GM13976 (cell line): ENCODE measurements at regions not wholly inside any gene's neighbourhood (a gene's known extent, or its start where the extent isn't known, plus 50 kb on each side); places are given as distances from the start of the nearest gene placed in this dataset.

ENCODE experiments used
- DNase-seq: peaks from one replicate; pipeline ENCODE4 v3.0.0; 2012; ENCODE audit warnings: low spot score
- in situ Hi-C: fragments of 300-500 bp; cut with MboI; formaldehyde crosslinking; loops from one replicate; pipeline ENCODE4 v1.12.0; 2022; ENCODE audit warnings: low sequenced_read_pairs, mixed read lengths, inconsistent platforms; ENCODE audit not compliant: unreplicated experiment
- TF ChIP-seq, protein P1 (sequence below): IDR thresholded peaks from 2 replicates; pipeline ENCODE4 v1.5.1; 2012; ENCODE audit warnings: borderline replicate concordance, mild to moderate bottlenecking; ENCODE audit not compliant: insufficient read depth; ENCODE audit errors: extremely low read depth, missing control alignments, control extremely low read depth

DNA sequence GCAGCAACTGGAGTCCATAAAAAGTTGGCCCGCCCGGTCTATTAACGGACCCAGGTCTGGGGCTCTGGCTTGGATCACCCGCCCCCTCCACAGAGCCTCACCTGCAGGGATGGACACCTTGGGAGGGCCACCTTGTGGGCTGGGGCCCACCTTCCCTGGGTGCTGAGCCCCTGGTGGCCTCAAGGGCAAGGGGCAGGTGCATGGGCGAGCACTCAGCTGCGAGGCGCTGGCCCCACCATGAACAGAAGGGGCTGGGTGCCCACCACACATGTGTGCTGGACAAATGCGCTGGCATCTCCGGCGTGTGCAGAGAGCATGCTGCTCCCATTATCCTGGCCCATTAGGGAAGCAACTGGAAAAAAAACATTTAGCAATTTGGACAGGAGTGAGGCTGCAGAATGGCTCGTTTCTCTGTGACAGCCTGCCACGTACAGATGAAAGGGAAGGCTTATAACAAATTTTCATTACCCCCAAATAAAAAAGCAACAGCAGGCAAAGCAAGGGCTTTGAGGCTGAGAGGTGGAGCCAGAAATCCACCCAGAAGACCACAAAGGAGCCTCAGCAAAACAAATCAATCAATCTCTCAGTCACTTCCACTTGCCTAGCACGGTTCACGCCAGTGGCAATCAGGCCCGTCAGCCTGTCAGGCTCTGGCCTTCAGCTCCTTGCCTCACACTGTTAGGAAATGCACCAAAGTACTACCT, 253.1 kb upstream of the ZNF521 start:
- TF ChIP-seq, protein P1, sequence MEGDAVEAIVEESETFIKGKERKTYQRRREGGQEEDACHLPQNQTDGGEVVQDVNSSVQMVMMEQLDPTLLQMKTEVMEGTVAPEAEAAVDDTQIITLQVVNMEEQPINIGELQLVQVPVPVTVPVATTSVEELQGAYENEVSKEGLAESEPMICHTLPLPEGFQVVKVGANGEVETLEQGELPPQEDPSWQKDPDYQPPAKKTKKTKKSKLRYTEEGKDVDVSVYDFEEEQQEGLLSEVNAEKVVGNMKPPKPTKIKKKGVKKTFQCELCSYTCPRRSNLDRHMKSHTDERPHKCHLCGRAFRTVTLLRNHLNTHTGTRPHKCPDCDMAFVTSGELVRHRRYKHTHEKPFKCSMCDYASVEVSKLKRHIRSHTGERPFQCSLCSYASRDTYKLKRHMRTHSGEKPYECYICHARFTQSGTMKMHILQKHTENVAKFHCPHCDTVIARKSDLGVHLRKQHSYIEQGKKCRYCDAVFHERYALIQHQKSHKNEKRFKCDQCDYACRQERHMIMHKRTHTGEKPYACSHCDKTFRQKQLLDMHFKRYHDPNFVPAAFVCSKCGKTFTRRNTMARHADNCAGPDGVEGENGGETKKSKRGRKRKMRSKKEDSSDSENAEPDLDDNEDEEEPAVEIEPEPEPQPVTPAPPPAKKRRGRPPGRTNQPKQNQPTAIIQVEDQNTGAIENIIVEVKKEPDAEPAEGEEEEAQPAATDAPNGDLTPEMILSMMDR, result no peak

DNA sequence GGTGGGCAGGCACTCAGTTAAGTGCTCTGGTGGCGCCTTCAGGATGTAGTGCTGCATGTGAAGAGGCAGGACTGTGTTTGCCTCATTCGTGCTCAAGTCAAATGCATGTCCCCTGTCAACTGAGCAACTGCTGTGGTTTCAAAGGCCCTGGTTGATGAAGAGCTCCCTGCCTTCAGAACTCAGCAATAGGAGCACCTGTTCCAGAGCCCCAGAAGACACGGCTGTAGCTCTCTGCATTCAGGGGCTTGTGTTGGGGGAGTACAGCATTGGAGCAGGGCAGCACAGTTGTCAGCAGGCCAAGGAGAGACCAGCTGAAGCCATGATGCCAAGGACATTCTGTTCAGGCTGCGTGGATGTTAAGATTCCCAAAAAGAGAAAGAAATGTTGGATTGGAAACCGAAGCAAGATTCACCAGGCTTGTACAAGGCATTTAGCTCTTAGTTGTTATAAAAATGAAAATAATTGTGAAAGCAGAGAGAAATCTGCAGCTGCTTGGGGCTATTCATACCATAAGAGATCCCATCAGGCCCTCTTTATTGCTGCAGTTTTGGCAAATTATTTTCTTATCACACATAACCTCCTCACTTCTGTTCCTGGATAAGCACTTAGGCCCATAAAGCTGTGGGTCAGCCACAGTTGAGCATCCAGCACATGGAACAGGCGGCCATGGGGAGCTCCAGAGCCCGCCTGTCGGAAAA, 252.4 kb upstream of the ZNF521 start:
- in situ Hi-C loops, result no loop called here
- TF ChIP-seq, protein P1, result no peak
- DNase-seq, result no peak

More for the DNA sequence above, 253.1 kb upstream of the ZNF521 start:
- no peak for DNase-seq
- in situ Hi-C loops, result no loop called here

DNA sequence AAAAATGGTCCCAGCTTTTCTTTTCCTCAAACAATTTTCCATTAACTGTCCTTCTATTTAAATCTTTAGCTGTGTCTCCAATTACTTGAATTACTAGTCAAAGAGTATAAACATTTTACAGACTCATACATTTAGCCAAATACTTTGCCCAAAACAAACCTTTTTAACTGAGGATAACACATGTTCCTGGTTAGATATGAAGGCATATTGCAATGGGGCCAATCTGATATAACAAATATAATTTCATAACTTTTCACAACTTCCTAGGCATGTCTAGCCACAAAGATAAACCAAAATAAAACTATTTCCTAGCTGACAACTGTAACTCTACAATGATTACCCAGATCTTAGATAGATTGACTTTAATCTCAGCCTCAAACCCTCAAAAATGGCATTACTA, 247.5 kb upstream of the ZNF521 start:
- TF ChIP-seq, protein P1, result no peak
- DNase-seq, result no peak
- in situ Hi-C loops, result no loop called here

DNA sequence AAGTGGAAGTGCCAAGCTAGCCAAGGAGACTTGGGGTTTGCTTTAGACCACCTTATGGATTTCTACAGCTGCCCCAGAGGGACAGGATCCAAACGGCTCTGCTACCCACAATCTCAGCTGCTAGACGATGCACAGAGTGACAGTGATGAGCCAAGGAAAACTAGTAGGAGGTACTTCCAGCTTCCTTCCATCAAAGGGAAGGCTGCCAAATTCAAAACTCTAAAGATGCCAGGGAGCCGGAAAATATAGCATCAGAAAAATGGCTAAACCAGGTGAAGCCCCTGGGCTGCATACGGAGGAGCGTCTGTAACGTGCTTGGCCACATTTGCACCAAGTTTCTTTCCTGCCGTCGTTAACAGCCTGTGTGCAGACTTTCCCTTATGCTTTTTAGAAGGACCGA, 245.5 kb upstream of the ZNF521 start:
- no peak for DNase-seq
- in situ Hi-C loops, result no loop called here
- TF ChIP-seq, protein P1, result no peak

DNA sequence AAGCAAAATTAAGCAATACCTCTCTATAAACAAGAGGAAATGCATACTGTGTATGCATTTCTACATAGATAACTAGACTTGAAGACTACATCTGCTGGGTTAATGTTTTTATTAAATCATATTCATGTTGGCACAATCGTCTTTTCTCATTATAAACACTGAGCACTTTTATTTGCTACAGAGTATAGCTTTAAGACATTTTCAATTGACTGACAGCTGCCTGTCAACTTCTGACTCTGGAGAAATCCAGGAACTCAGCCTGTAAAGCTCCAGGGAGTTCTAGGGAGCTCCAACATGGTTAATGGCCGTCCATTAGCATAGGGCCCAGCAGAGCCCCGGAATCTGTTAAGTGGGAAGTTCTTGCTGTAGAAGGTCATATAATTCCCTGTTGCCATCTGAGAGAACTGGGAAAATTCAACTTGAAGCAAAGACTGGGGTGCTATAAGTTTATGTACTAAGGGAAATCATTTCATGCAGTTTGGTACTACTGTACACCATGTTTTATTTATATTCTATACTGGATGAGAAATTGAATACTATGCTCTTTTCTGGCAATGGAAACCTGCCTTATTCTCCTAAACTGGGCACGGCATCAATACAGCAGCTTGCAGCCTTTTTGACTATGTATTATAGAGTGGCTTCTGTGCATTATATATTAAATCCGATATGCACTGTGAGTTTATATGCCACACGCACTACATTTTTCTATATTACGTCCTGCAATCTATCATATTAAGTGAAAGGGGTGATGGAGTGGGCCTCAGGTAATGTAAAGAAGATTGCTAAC, 243.5 kb upstream of the ZNF521 start:
- in situ Hi-C loops, result no loop called here
- DNase-seq, result no peak
- TF ChIP-seq, protein P1, result no peak

DNA sequence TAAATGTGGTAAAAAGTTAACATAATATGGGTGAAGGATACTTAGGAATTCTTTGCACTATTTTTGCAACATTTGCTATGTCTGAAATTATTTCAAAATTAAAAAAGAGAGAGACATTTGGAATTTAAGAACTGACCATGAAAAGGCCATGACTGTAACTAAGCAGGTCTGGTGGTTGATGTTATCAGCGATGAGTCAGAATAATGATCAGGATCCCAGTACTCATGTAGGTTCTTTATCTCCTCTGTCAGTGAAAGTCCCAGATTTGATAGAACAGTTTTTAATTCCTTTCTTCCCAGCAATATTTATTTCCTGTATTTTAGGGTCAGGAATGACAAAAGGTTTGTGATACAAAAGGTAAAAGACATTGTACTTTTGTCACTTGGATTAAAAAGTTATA, 242.4 kb upstream of the ZNF521 start:
- in situ Hi-C loops, result no loop called here
- TF ChIP-seq, protein P1, result no peak
- no peak for DNase-seq
